Thymus (tissue), 11 donors: ENCODE measurements at regions not wholly inside any gene's neighbourhood (a gene's known extent, or its start where the extent isn't known, plus 50 kb on each side); places are given as distances from the start of the nearest gene placed in this dataset.

Experiments
- DNase-seq, 9 donors: peaks; one replicate each; pipeline ENCODE4 v3.0.0-alpha.2; 2013; ENCODE audit warnings: low spot score in 9 of 9, low read depth in 6 of 9, missing footprints in 1 of 9
- H3K27ac ChIP-seq, 2 donors: one replicate each; pipeline ENCODE4 v1.5.1; 2013; ENCODE audit warnings: control low read depth in 1 of 2, low read depth in 1 of 2, low read length in 1 of 2, mild to moderate bottlenecking in 1 of 2, moderate library complexity in 1 of 2
- H3K27me3 ChIP-seq, 2 donors: one replicate each; pipeline ENCODE4 v1.5.1; 2013; ENCODE audit warnings: low read length in 1 of 2; ENCODE audit not compliant: control insufficient read depth in 2 of 2, insufficient read depth in 1 of 2
- H3K36me3 ChIP-seq, 2 donors: one replicate each; pipeline ENCODE4 v1.5.1; 2013; ENCODE audit warnings: low read length in 1 of 2, mild to moderate bottlenecking in 1 of 2, moderate library complexity in 1 of 2; ENCODE audit not compliant: control insufficient read depth in 2 of 2, insufficient read depth in 2 of 2
- H3K4me1 ChIP-seq, 2 donors: one replicate each; pipeline ENCODE4 v1.5.1; 2013; ENCODE audit warnings: low read length in 2 of 2; ENCODE audit not compliant: control insufficient read depth in 2 of 2, insufficient read depth in 2 of 2
- H3K4me3 ChIP-seq, 2 donors: one replicate each; pipeline ENCODE4 v1.5.1; 2013; ENCODE audit warnings: low read length in 2 of 2, control low read depth in 1 of 2, mild to moderate bottlenecking in 1 of 2
- H3K9me3 ChIP-seq, 2 donors: one replicate each; pipeline ENCODE4 v1.5.1; 2013; ENCODE audit warnings: low read length in 1 of 2, mild to moderate bottlenecking in 1 of 2; ENCODE audit not compliant: control insufficient read depth in 2 of 2, insufficient read depth in 1 of 2
- WGBS: extraction: QIAGEN DNeasy Blood & Tissue Kit; methylation state at CpG from one replicate; pipeline ENCODE4 v1.1.7; 2013; 5-methylcytosine and 5-hydroxymethylcytosine counted together
- donor health status: healthy.

- H3K9me3 ChIP-seq = no peaks in the 10 kb centered on the region
- no peaks in the 10 kb centered on the region for H3K36me3 ChIP-seq
- WGBS = 77% methylated on average over 2 of the region's 2 CpGs
- peaks cover 0 to 2% of the 10 kb centered on the region in 2 donors for H3K27me3 ChIP-seq
- no peak overlapping the region for H3K4me3 ChIP-seq
- H3K27ac ChIP-seq = no peak overlapping the region
- peaks cover 0 to 11% of the 10 kb centered on the region in 2 donors for H3K4me1 ChIP-seq
- no peak for DNase-seq
These were observed 165.6 kb downstream of the EFNB2 start for GRCh38 chr13:106369858-106370257.

GRCh38 chr13:106369091-106369490, 166.4 kb downstream of the EFNB2 start:
- WGBS = 94% methylated on average over 6 of the region's 6 CpGs
- Histone ChIP-seq H3K36me3 (no peaks in the 10 kb centered on the region), H3K9me3 (no peaks in the 10 kb centered on the region), H3K27ac (no peak overlapping the region), H3K4me1 (peaks cover 0 to 6% of the 10 kb centered on the region in 2 donors), H3K27me3 (peaks cover 0 to 2% of the 10 kb centered on the region in 2 donors), H3K4me3 (no peak overlapping the region)
- no peak for DNase-seq

GRCh38 chr13:106367361-106367971, 168.0 kb downstream of the EFNB2 start:
- Histone ChIP-seq H3K9me3 (no peaks in the 10 kb centered on the region), H3K36me3 (no peaks in the 10 kb centered on the region), H3K4me1 (no peaks in the 10 kb centered on the region), H3K27ac (no peak overlapping the region), H3K27me3 (no peaks in the 10 kb centered on the region), H3K4me3 (no peak overlapping the region)
- WGBS = 80% methylated on average over 3 of the region's 3 CpGs
- no peak for DNase-seq

- WGBS = 94% methylated on average over 5 of the region's 5 CpGs
- Histone ChIP-seq H3K27me3 (no peaks in the 10 kb centered on the region), H3K4me1 (no peaks in the 10 kb centered on the region), H3K4me3 (no peak overlapping the region), H3K27ac (no peak overlapping the region), H3K36me3 (no peaks in the 10 kb centered on the region), H3K9me3 (no peaks in the 10 kb centered on the region)
- DNase-seq = no peak
These were observed 172.8 kb downstream of the EFNB2 start for GRCh38 chr13:106362707-106363106.

DNA sequence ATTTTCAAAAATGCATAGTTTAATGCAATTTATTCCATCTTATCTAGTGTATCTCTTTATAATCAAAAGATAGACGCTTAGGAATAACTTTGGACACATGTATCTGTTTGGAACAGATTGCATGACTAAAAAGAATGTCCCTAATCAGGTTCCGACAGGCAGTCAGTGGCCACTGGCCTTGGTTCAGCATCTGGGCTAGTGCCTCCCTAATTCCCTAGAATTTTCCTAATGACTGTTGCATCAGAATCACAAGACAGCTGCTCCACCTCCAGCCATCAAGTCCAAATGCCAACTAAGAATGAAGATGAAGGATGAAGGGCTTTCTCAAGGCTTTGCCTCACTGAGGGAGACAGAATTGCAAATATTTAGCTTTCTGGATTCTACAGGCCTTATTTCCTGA, 173.8 kb downstream of the EFNB2 start:
- Histone ChIP-seq H3K36me3 (no peaks in the 10 kb centered on the region), H3K4me3 (no peak overlapping the region), H3K4me1 (no peaks in the 10 kb centered on the region), H3K27ac (no peak overlapping the region), H3K9me3 (no peaks in the 10 kb centered on the region), H3K27me3 (no peaks in the 10 kb centered on the region)
- WGBS = 96% methylated on average over 2 of the region's 2 CpGs
- DNase-seq = no peak

DNA sequence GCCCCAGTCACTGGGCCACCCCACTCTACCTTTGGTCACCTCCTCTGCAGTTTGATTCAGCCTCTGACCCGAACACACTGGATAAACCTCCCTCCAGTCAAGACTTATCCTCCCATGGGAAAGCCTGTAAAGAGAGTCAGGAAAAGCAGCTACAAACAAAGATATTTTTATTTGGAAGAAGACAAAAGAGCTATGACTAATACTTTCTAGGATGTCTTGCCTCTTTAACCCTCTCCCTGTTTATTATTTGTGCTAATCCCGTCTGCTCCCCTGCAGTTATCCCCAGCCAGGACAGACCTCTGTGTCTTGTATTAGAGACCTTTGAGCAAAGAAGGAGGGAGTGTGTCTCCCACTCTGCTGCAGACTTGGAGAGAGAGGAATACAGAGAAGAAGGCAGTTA, 178.3 kb downstream of the EFNB2 start:
- no peak for DNase-seq

GRCh38 chr13:106355866-106356265, 179.6 kb downstream of the EFNB2 start:
- WGBS = 95% methylated on average over 6 of the region's 6 CpGs
- DNase-seq = no peak
- Histone ChIP-seq H3K4me1 (no peaks in the 10 kb centered on the region), H3K9me3 (no peaks in the 10 kb centered on the region), H3K4me3 (no peak overlapping the region), H3K27me3 (peaks cover 0 to 6% of the 10 kb centered on the region in 2 donors), H3K36me3 (no peaks in the 10 kb centered on the region), H3K27ac (no peak overlapping the region)

More for the DNA sequence above, 178.3 kb downstream of the EFNB2 start:
- no peaks in the 10 kb centered on the region for H3K36me3 ChIP-seq
- no peak overlapping the region for H3K4me3 ChIP-seq
- WGBS = 93% methylated on average over 2 of the region's 2 CpGs
- H3K27me3 ChIP-seq = no peaks in the 10 kb centered on the region
- H3K27ac ChIP-seq = no peak overlapping the region
- H3K9me3 ChIP-seq = no peaks in the 10 kb centered on the region
- no peaks in the 10 kb centered on the region for H3K4me1 ChIP-seq

- Histone ChIP-seq H3K4me3 (no peak overlapping the region), H3K9me3 (no peaks in the 10 kb centered on the region), H3K27ac (no peak overlapping the region), H3K36me3 (no peaks in the 10 kb centered on the region), H3K27me3 (peaks cover 0 to 15% of the 10 kb centered on the region in 2 donors), H3K4me1 (no peaks in the 10 kb centered on the region)
- 95% methylated on average over 3 of the region's 3 CpGs for WGBS
- no peak for DNase-seq
These were observed 180.5 kb downstream of the EFNB2 start for GRCh38 chr13:106354961-106355360.

DNA sequence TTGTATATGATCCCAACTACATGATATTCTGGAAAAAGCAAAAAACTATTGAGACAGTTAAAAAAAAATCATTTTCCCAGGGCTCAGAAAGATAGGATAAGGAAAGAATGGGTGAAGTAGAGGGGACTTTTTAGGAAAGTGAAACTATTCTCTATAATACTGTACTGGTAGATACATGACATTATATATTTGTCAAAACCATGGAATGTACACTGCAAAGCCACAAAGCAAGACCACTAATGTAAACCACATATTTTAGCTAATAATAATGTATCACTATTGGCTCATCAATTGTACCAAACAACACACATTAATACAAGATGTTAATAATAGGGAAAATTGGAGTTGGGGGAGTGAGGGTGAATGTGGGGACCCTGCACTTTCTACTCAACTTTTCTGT, 182.6 kb downstream of the EFNB2 start:
- no peak for DNase-seq
- H3K36me3 ChIP-seq = no peaks in the 10 kb centered on the region
- H3K4me1 ChIP-seq = no peaks in the 10 kb centered on the region
- H3K9me3 ChIP-seq = no peaks in the 10 kb centered on the region
- H3K4me3 ChIP-seq = no peak overlapping the region
- no peak overlapping the region for H3K27ac ChIP-seq
- peaks cover 8 to 35% of the 10 kb centered on the region in 2 donors for H3K27me3 ChIP-seq
